ENCODE measurements at regions not wholly inside any gene's neighbourhood (a gene's known extent, or its start where the extent isn't known, plus 50 kb on each side); places are given as distances from the start of the nearest gene placed in this dataset.

- H3K4me3 ChIP-seq (ENCODE audit: low read depth, low read length), result no peak overlapping the region
- CTCF ChIA-PET, result interaction anchor here (1.2 kb wide), 1 partner anchor 36 kb away, joined by 4 read pairs; no protein-coding TSS in a partner anchor
- TF ChIP-seq CTCF (IDR thresholded peaks at IDR 0.05; ENCODE audit: insufficient read depth, low read length, missing control alignments), result no peak
- no peak for DNase-seq (ENCODE audit: low read depth, low spot score)
- POLR2A ChIA-PET, result no interaction called here
Observed at GRCh38 chr5:96565582-96566265, 96.5 kb upstream of the CAST start.

- peak overlapping the region; percentile 23 for H3K4me3 ChIP-seq (ENCODE audit: low read depth, low read length)
- CTCF ChIA-PET, result interaction anchor here (1.1 to 1.2 kb wide), 2 partner anchors 35 to 222 kb away, joined by 3 to 4 read pairs; no protein-coding TSS in a partner anchor
- DNase-seq (ENCODE audit: low read depth, low spot score), result no peak
Observed at GRCh38 chr5:96566833-96567587, 95.2 kb upstream of the CAST start.

DNA sequence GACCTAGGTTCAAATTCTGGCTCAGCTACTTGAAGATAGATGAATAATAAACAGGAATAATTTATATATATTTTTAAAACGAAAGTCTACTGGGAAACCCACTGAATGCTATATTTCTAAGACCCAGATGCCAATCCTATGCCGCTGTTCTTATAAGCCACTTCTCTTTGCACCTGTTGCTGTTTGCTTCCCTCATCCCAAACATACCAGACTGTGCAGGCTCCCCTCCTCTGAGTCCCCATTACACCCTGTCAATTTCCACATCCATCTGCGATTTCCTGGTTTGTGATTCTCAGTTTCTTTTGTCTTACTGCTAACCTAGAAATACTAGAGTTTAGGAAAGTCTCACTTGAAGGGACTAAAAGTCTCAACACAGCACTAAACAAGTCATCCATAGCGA is 92.8 kb upstream of the CAST start:
- no peak overlapping the region for H3K4me3 ChIP-seq (ENCODE audit: low read depth, low read length)
- no peak for TF ChIP-seq CTCF (IDR thresholded peaks at IDR 0.05; ENCODE audit: insufficient read depth, low read length, missing control alignments)
- ChIA-PET CTCF (interaction anchor here (1.9 kb wide), 1 partner anchor 32 kb away, joined by 9 read pairs; no protein-coding TSS in a partner anchor), POLR2A (no interaction called here)
- DNase-seq (ENCODE audit: low read depth, low spot score), result no peak

More at GRCh38 chr5:96566833-96567587, 95.2 kb upstream of the CAST start:
- POLR2A ChIA-PET, result no interaction called here
- no peak for TF ChIP-seq CTCF (IDR thresholded peaks at IDR 0.05; ENCODE audit: insufficient read depth, low read length, missing control alignments)

- POLR2A ChIA-PET, result no interaction called here
- no peak for TF ChIP-seq CTCF (IDR thresholded peaks at IDR 0.05; ENCODE audit: insufficient read depth, low read length, missing control alignments)
- CTCF ChIA-PET, result interaction anchor here (1.9 kb wide), 1 partner anchor 31 kb away, joined by 9 read pairs; no protein-coding TSS in a partner anchor
Observed at GRCh38 chr5:96569770-96570169, 92.4 kb upstream of the CAST start.

DNA sequence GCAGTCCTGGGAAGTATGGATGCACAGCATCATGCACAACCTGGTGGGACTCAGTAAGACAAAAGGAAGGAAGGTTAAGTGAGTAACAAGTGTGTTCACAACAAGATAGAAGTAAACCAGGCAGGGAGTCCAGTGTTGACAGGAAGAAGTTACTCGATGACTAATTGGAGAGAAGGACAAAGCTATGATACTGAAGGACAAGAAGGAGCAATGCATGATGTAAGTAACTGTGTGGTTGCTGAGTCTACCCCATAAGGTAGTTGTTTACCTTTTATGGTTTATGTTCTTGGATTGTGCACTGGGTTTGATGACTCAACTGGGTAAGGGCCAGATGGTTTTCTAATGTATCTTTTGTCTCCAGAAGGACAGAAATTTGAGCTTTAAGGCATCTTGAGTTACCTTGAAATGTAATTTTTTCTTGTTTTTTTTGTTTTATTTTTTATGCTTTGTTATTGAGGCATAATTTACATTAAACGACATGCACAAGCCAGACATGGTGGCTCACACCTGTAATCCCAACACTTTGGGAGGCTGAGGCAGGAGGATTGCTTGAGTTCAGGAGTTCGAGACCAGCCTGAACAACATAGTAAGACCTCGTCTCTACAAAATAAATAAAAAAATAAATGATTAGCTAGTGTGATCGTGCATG is 89.2 kb upstream of the CAST start:
- peak; percentile 85 for DNase-seq (ENCODE audit: low read depth, low spot score)
- TF ChIP-seq CTCF (IDR thresholded peaks at IDR 0.05; ENCODE audit: insufficient read depth, low read length, missing control alignments), result no peak
- CTCF ChIA-PET, result interaction anchor here (0.8 to 2.0 kb wide), 5 partner anchors 9 to 28 kb away, joined by 3 to 7 read pairs (median 4); no protein-coding TSS in a partner anchor
- POLR2A ChIA-PET, result no interaction called here
- no peak overlapping the region for H3K4me3 ChIP-seq (ENCODE audit: low read depth, low read length)

More at GRCh38 chr5:96569770-96570169, 92.4 kb upstream of the CAST start:
- no peak overlapping the region for H3K4me3 ChIP-seq (ENCODE audit: low read depth, low read length)
- no peak for DNase-seq (ENCODE audit: low read depth, low spot score)

- ChIA-PET CTCF (interaction anchor here (0.8 to 1.5 kb wide), 4 partner anchors 9 to 28 kb away, joined by 3 to 7 read pairs (median 4); no protein-coding TSS in a partner anchor), POLR2A (no interaction called here)
- TF ChIP-seq CTCF (IDR thresholded peaks at IDR 0.05; ENCODE audit: insufficient read depth, low read length, missing control alignments), result no peak
- no peak for DNase-seq (ENCODE audit: low read depth, low spot score)
- H3K4me3 ChIP-seq (ENCODE audit: low read depth, low read length), result no peak overlapping the region
Observed at GRCh38 chr5:96573513-96573894, 88.7 kb upstream of the CAST start.

Measured in AG04449 (cell line).